ENCODE measurements at regions not wholly inside any gene's neighbourhood (a gene's known extent, or its start where the extent isn't known, plus 50 kb on each side); places are given as distances from the start of the nearest gene placed in this dataset.

DNA sequence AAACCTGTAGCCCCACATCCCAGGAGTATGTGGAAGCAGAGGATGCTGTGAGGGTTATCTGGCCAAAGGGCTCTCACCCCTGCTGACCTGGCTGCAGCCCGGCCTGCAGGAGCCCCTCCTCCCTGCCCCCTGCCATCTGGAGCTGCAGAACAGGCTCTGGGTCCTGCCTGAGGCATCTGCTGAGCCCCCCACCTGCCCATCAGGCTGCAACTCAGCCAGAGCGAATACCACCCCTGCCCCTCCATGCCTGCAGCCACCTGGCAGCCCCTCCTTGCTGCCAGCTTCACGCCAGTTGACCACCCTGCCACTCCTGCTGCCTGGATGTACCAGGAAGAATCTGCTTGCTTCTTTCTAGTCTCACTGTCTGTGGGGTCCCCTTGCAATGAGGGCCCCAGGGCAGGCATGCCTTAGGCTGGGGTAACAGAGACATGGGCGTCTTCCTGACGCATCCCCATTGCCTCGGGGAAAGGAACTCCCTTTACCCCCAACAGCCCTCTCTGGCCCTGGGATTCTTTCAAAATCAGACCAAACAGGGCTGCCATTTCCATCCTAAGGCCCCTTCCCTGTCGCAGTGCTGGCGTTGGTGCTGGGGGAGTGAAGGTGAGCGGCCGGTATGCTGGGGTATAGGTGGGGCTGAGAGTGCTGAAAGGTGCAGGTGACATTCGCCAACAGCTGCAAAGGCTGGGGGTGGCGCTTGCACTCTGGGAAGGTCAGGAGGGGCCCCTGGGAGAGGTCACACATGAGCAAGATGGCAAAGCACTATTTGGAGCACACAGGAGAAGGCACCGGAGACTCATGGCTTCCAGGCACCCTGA, 1334.6 kb downstream of the TBC1D22A start:
- Histone ChIP-seq H3K27ac (ENCODE audit: low read length) (no peak overlapping the region), H3K27me3 (ENCODE audit: control insufficient read depth in 1 of 2, insufficient read depth in 2 of 2, low read length in 2 of 2) (peaks cover 8 to 12% of the 10 kb centered on the region in 2 donors)

DNA sequence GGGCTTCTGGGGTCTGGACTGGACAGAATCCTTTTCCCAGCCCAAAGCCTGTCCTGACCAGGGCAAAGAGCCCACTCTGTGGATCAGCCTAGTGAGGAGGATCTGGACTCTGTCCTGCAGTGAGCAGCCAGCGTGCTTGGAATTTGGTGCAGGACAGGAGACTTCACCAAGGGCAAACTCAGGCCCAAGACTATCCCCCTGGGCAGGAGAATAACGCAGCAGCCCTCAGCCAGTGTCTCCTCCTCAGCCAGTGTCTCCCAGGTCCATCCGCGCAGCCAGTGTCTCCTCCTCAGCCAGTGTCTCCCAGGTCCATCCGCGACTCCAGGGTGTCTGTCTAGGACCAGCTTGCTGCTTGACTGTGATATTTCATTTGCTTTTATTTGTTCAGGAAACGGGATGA, 1334.0 kb downstream of the TBC1D22A start:
- no peak overlapping the region for H3K9ac ChIP-seq (ENCODE audit: low read length in 2 of 2)
- H3K36me3 ChIP-seq (ENCODE audit: control insufficient read depth in 2 of 2, insufficient read depth in 2 of 2, low read length in 2 of 2), result no peaks in the 10 kb centered on the region
- peaks cover 0 to 3% of the 10 kb centered on the region in 2 donors for H3K9me3 ChIP-seq (ENCODE audit: control insufficient read depth in 2 of 2, low read length in 2 of 2)
- H3K27me3 ChIP-seq (ENCODE audit: control insufficient read depth in 1 of 2, insufficient read depth in 2 of 2, low read length in 2 of 2), result peaks cover 6 to 8% of the 10 kb centered on the region in 2 donors
- no peak overlapping the region for H3K27ac ChIP-seq (ENCODE audit: low read length)
- no peak overlapping the region for H3K4me3 ChIP-seq (ENCODE audit: low read length in 2 of 2)
- no peaks in the 10 kb centered on the region for H3K4me1 ChIP-seq (ENCODE audit: control insufficient read depth, insufficient read depth, low read length)

More for the DNA sequence above, 1334.6 kb downstream of the TBC1D22A start:
- Histone ChIP-seq H3K4me1 (ENCODE audit: control insufficient read depth, insufficient read depth, low read length) (no peaks in the 10 kb centered on the region), H3K36me3 (ENCODE audit: control insufficient read depth in 2 of 2, insufficient read depth in 2 of 2, low read length in 2 of 2) (no peaks in the 10 kb centered on the region), H3K4me3 (ENCODE audit: low read length in 2 of 2) (no peak overlapping the region), H3K9ac (ENCODE audit: low read length in 2 of 2) (no peak overlapping the region), H3K9me3 (ENCODE audit: control insufficient read depth in 2 of 2, low read length in 2 of 2) (no peaks in the 10 kb centered on the region)

DNA sequence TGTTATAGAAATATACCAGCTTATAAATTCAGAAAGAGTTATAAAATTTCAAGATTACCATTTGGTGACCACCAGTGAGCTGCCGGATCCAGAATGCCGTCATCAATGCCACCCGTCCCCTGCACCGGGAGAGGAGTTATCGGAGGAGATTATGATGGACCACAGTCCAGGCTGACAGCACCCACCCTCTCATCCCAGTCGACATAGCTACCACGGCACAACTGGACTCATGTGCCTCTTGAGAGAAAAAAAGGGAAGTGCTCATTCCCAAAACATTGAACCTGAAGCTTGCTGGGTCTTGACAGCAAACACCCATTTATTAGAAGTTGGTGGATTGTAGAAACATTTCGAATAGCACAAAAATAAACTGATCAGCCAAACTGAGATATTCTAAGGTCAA, 1331.5 kb downstream of the TBC1D22A start:
- no peak overlapping the region for H3K9ac ChIP-seq (ENCODE audit: low read length in 2 of 2)

GRCh38 chr22:48092866-48093265, 1330.4 kb downstream of the TBC1D22A start:
- peaks cover 0 to 2% of the 10 kb centered on the region in 2 donors for H3K27me3 ChIP-seq (ENCODE audit: control insufficient read depth in 1 of 2, insufficient read depth in 2 of 2, low read length in 2 of 2)

More for the DNA sequence above, 1331.5 kb downstream of the TBC1D22A start:
- peaks cover 0 to 2% of the 10 kb centered on the region in 2 donors for H3K27me3 ChIP-seq (ENCODE audit: control insufficient read depth in 1 of 2, insufficient read depth in 2 of 2, low read length in 2 of 2)
- peaks cover 0 to 3% of the 10 kb centered on the region in 2 donors for H3K9me3 ChIP-seq (ENCODE audit: control insufficient read depth in 2 of 2, low read length in 2 of 2)
- no peak overlapping the region for H3K4me3 ChIP-seq (ENCODE audit: low read length in 2 of 2)
- no peaks in the 10 kb centered on the region for H3K36me3 ChIP-seq (ENCODE audit: control insufficient read depth in 2 of 2, insufficient read depth in 2 of 2, low read length in 2 of 2)
- no peak overlapping the region for H3K27ac ChIP-seq (ENCODE audit: low read length)
- H3K4me1 ChIP-seq (ENCODE audit: control insufficient read depth, insufficient read depth, low read length), result peaks cover 14% of the 10 kb centered on the region

GRCh38 chr22:48091656-48092223, 1329.3 kb downstream of the TBC1D22A start:
- H3K4me1 ChIP-seq (ENCODE audit: control insufficient read depth, insufficient read depth, low read length), result peaks cover 14% of the 10 kb centered on the region
- peaks cover 0 to 2% of the 10 kb centered on the region in 2 donors for H3K27me3 ChIP-seq (ENCODE audit: control insufficient read depth in 1 of 2, insufficient read depth in 2 of 2, low read length in 2 of 2)
- H3K27ac ChIP-seq (ENCODE audit: low read length), result no peak overlapping the region

More at GRCh38 chr22:48092866-48093265, 1330.4 kb downstream of the TBC1D22A start:
- Histone ChIP-seq H3K4me3 (ENCODE audit: low read length in 2 of 2) (no peak overlapping the region), H3K9ac (ENCODE audit: low read length in 2 of 2) (no peak overlapping the region), H3K36me3 (ENCODE audit: control insufficient read depth in 2 of 2, insufficient read depth in 2 of 2, low read length in 2 of 2) (no peaks in the 10 kb centered on the region), H3K4me1 (ENCODE audit: control insufficient read depth, insufficient read depth, low read length) (peaks cover 14% of the 10 kb centered on the region), H3K27ac (ENCODE audit: low read length) (no peak overlapping the region), H3K9me3 (ENCODE audit: control insufficient read depth in 2 of 2, low read length in 2 of 2) (peaks cover 0 to 3% of the 10 kb centered on the region in 2 donors)

GRCh38 chr22:48091060-48091650, 1328.7 kb downstream of the TBC1D22A start:
- Histone ChIP-seq H3K9me3 (ENCODE audit: control insufficient read depth in 2 of 2, low read length in 2 of 2) (peaks cover 0 to 3% of the 10 kb centered on the region in 2 donors), H3K27ac (ENCODE audit: low read length) (no peak overlapping the region), H3K27me3 (ENCODE audit: control insufficient read depth in 1 of 2, insufficient read depth in 2 of 2, low read length in 2 of 2) (no peaks in the 10 kb centered on the region), H3K36me3 (ENCODE audit: control insufficient read depth in 2 of 2, insufficient read depth in 2 of 2, low read length in 2 of 2) (no peaks in the 10 kb centered on the region), H3K4me1 (ENCODE audit: control insufficient read depth, insufficient read depth, low read length) (peaks cover 14% of the 10 kb centered on the region), H3K4me3 (ENCODE audit: low read length in 2 of 2) (no peak overlapping the region), H3K9ac (ENCODE audit: low read length in 2 of 2) (no peak overlapping the region)

More at GRCh38 chr22:48091656-48092223, 1329.3 kb downstream of the TBC1D22A start:
- Histone ChIP-seq H3K4me3 (ENCODE audit: low read length in 2 of 2) (no peak overlapping the region), H3K9ac (ENCODE audit: low read length in 2 of 2) (no peak overlapping the region), H3K9me3 (ENCODE audit: control insufficient read depth in 2 of 2, low read length in 2 of 2) (peaks cover 0 to 3% of the 10 kb centered on the region in 2 donors), H3K36me3 (ENCODE audit: control insufficient read depth in 2 of 2, insufficient read depth in 2 of 2, low read length in 2 of 2) (no peaks in the 10 kb centered on the region)

GRCh38 chr22:48090332-48090672, 1327.9 kb downstream of the TBC1D22A start:
- Histone ChIP-seq H3K4me1 (ENCODE audit: control insufficient read depth, insufficient read depth, low read length) (peaks cover 14% of the 10 kb centered on the region), H3K27ac (ENCODE audit: low read length) (no peak overlapping the region), H3K27me3 (ENCODE audit: control insufficient read depth in 1 of 2, insufficient read depth in 2 of 2, low read length in 2 of 2) (no peaks in the 10 kb centered on the region), H3K9ac (ENCODE audit: low read length in 2 of 2) (no peak overlapping the region), H3K4me3 (ENCODE audit: low read length in 2 of 2) (peak overlapping the region; percentile 44 to 66), H3K36me3 (ENCODE audit: control insufficient read depth in 2 of 2, insufficient read depth in 2 of 2, low read length in 2 of 2) (no peaks in the 10 kb centered on the region), H3K9me3 (ENCODE audit: control insufficient read depth in 2 of 2, low read length in 2 of 2) (peaks cover 0 to 3% of the 10 kb centered on the region in 2 donors)

- Histone ChIP-seq H3K9me3 (ENCODE audit: control insufficient read depth in 2 of 2, low read length in 2 of 2) (peaks cover 0 to 3% of the 10 kb centered on the region in 2 donors), H3K4me1 (ENCODE audit: control insufficient read depth, insufficient read depth, low read length) (peaks cover 14% of the 10 kb centered on the region), H3K27ac (ENCODE audit: low read length) (no peak overlapping the region), H3K4me3 (ENCODE audit: low read length in 2 of 2) (peak overlapping the region; percentile 44 to 66), H3K36me3 (ENCODE audit: control insufficient read depth in 2 of 2, insufficient read depth in 2 of 2, low read length in 2 of 2) (no peaks in the 10 kb centered on the region), H3K9ac (ENCODE audit: low read length in 2 of 2) (no peak overlapping the region), H3K27me3 (ENCODE audit: control insufficient read depth in 1 of 2, insufficient read depth in 2 of 2, low read length in 2 of 2) (no peaks in the 10 kb centered on the region)
Measured at GRCh38 chr22:48089601-48090331, 1327.3 kb downstream of the TBC1D22A start.

DNA sequence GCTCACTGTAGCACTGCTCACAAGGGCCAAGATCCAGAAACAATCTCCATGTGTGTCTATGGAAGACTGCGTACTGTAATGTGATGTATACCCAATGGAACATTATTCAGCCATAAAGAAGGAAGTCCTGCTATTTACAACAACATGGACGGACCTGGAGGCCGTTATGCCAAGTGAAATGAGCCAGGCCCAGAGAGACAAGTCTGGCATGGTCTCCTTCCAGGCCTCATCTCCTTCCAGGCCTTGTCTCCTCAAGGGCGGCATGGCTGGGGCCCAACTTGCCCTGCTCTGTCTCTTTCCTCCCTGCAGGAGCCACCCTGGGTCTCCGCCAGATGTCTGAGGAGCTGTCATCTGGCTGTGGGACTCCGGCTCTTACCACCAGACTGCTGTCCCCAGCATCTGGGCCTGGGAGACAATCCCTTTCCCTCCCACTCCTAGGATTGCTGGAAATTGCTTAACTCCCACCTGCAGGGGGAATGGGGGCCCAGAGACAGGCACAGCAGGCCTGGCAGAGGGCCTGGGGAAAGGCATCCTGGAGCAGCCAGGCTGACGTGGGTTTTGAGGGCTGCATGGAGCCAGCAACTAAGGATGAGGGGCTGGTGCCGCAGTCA, 1326.6 kb downstream of the TBC1D22A start:
- H3K9me3 ChIP-seq (ENCODE audit: control insufficient read depth in 2 of 2, low read length in 2 of 2), result peaks cover 0 to 3% of the 10 kb centered on the region in 2 donors
- H3K4me3 ChIP-seq (ENCODE audit: low read length in 2 of 2), result no peak overlapping the region
- peaks cover 14% of the 10 kb centered on the region for H3K4me1 ChIP-seq (ENCODE audit: control insufficient read depth, insufficient read depth, low read length)
- H3K27ac ChIP-seq (ENCODE audit: low read length), result no peak overlapping the region
- no peak overlapping the region for H3K9ac ChIP-seq (ENCODE audit: low read length in 2 of 2)
- peaks cover 0 to 4% of the 10 kb centered on the region in 2 donors for H3K27me3 ChIP-seq (ENCODE audit: control insufficient read depth in 1 of 2, insufficient read depth in 2 of 2, low read length in 2 of 2)
- no peaks in the 10 kb centered on the region for H3K36me3 ChIP-seq (ENCODE audit: control insufficient read depth in 2 of 2, insufficient read depth in 2 of 2, low read length in 2 of 2)

GRCh38 chr22:48088251-48088650, 1325.8 kb downstream of the TBC1D22A start:
- H3K9me3 ChIP-seq (ENCODE audit: control insufficient read depth in 2 of 2, low read length in 2 of 2), result peaks cover 0 to 3% of the 10 kb centered on the region in 2 donors
- no peak overlapping the region for H3K9ac ChIP-seq (ENCODE audit: low read length in 2 of 2)
- peaks cover 14% of the 10 kb centered on the region for H3K4me1 ChIP-seq (ENCODE audit: control insufficient read depth, insufficient read depth, low read length)
- no peaks in the 10 kb centered on the region for H3K36me3 ChIP-seq (ENCODE audit: control insufficient read depth in 2 of 2, insufficient read depth in 2 of 2, low read length in 2 of 2)
- H3K27ac ChIP-seq (ENCODE audit: low read length), result no peak overlapping the region
- H3K4me3 ChIP-seq (ENCODE audit: low read length in 2 of 2), result no peak overlapping the region
- peaks cover 0 to 7% of the 10 kb centered on the region in 2 donors for H3K27me3 ChIP-seq (ENCODE audit: control insufficient read depth in 1 of 2, insufficient read depth in 2 of 2, low read length in 2 of 2)

Data from stomach smooth muscle (tissue), 2 donors.